ENCODE measurements at regions not wholly inside any gene's neighbourhood (a gene's known extent, or its start where the extent isn't known, plus 50 kb on each side); places are given as distances from the start of the nearest gene placed in this dataset. TPM values are rescaled to one million over a fixed set of nuclear protein-coding genes. Genes with fewer than 3 reads are reported as not detected.

GRCh38 chr6:132004668-132005067 is 53.5 kb upstream of the CCN2 start:
- Histone ChIP-seq H3K27ac (ENCODE audit: low read depth in 2 of 2, low read length in 2 of 2) (no peak overlapping the region), H3K9ac (ENCODE audit: low read length in 3 of 3) (no peak overlapping the region), H3K9me3 (ENCODE audit: control insufficient read depth in 2 of 3, insufficient read depth in 1 of 3, low read length in 3 of 3) (no peaks in the 10 kb centered on the region), H3K4me3 (ENCODE audit: low read length in 3 of 3) (no peak overlapping the region), H3K36me3 (ENCODE audit: control insufficient read depth in 2 of 3, insufficient read depth in 3 of 3, low read length in 3 of 3) (no peaks in the 10 kb centered on the region), H3K4me1 (ENCODE audit: control insufficient read depth in 2 of 3, insufficient read depth in 2 of 3, low read depth in 1 of 3, low read length in 3 of 3) (no peaks in the 10 kb centered on the region), H3K27me3 (ENCODE audit: control insufficient read depth, insufficient read depth, low read length) (no peaks in the 10 kb centered on the region)
- FAIRE-seq (no peak), DNase-seq (no peak)
- intact Hi-C loops (cut with DNase I): no loop called here
- TF ChIP-seq CTCF (IDR thresholded peaks at IDR 0.05; ENCODE audit: borderline replicate concordance, extremely low read depth, insufficient read depth): no peak

GRCh38 chr6:132003516-132004178 is 52.5 kb upstream of the CCN2 start:
- intact Hi-C loops (cut with DNase I): no loop called here
- H3K27me3 ChIP-seq (ENCODE audit: control insufficient read depth, insufficient read depth, low read length): no peaks in the 10 kb centered on the region
- no peaks in the 10 kb centered on the region for H3K4me1 ChIP-seq (ENCODE audit: control insufficient read depth in 2 of 3, insufficient read depth in 2 of 3, low read depth in 1 of 3, low read length in 3 of 3)
- no peak overlapping the region for H3K4me3 ChIP-seq (ENCODE audit: low read length in 3 of 3)
- H3K9me3 ChIP-seq (ENCODE audit: control insufficient read depth in 2 of 3, insufficient read depth in 1 of 3, low read length in 3 of 3): no peaks in the 10 kb centered on the region
- H3K27ac ChIP-seq (ENCODE audit: low read depth in 2 of 2, low read length in 2 of 2): no peak overlapping the region
- H3K9ac ChIP-seq (ENCODE audit: low read length in 3 of 3): no peak overlapping the region
- FAIRE-seq: no peak
- no peak for DNase-seq
- no peak for TF ChIP-seq CTCF (IDR thresholded peaks at IDR 0.05; ENCODE audit: borderline replicate concordance, extremely low read depth, insufficient read depth)
- no peaks in the 10 kb centered on the region for H3K36me3 ChIP-seq (ENCODE audit: control insufficient read depth in 2 of 3, insufficient read depth in 3 of 3, low read length in 3 of 3)

Small RNA genes lying in the stretch of these regions (microRNA-seq; reads per million reads assigned to microRNA genes)
- not detected for gene MIR548AJ1

All from kidney (tissue), 13 donors.